H1 (cell line): ENCODE measurements at regions not wholly inside any gene's neighbourhood (a gene's known extent, or its start where the extent isn't known, plus 50 kb on each side); places are given as distances from the start of the nearest gene placed in this dataset.

Experiments
- CHD2 ChIP-seq: IDR thresholded peaks from 2 replicates; pipeline ENCODE4 v1.6.1; 2012; ENCODE audit warnings: low read length, improper control_type of control experiment
- EGR1 ChIP-seq: IDR thresholded peaks from 2 replicates; pipeline ENCODE4 v1.6.1; 2011; ENCODE audit warnings: low read depth, low read length, borderline replicate concordance
- EZH2 ChIP-seq: fragments of 200-600 bp; sonication (generic); IDR thresholded peaks from 2 replicates; pipeline ENCODE4 v1.7.1; 2012; ENCODE audit warnings: low read depth, mild to moderate bottlenecking, moderate library complexity, low read length, inconsistent platforms; ENCODE audit not compliant: severe bottlenecking
- FOSL1 ChIP-seq: IDR thresholded peaks from 2 replicates; pipeline ENCODE4 v1.6.1; 2011; ENCODE audit warnings: mild to moderate bottlenecking, low read depth, low read length, moderate library complexity; ENCODE audit not compliant: insufficient read depth
- HDAC2 ChIP-seq, 2 experiments: fragments of 300-600 bp in 1 of 2; sonication (generic) in 1 of 2; IDR thresholded peaks; 2 replicates each; pipeline ENCODE4 v1.6.1; 2011 to 2012; ENCODE audit warnings: low read depth in 2 of 2, low read length in 2 of 2, mild to moderate bottlenecking in 2 of 2, moderate library complexity in 2 of 2, borderline replicate concordance in 1 of 2, inconsistent platforms in 1 of 2
- POLR2A ChIP-seq, 2 experiments: IDR thresholded peaks; 1 replicate in 1 of 2; 2 replicates in 1 of 2; pipeline ENCODE4 v1.6.1; 2011; ENCODE audit warnings: low read depth in 2 of 2, low read length in 2 of 2, mild to moderate bottlenecking in 2 of 2; ENCODE audit errors: control extremely low read depth in 1 of 2
- POLR2AphosphoS5 ChIP-seq: IDR thresholded peaks from 2 replicates; pipeline ENCODE4 v1.6.1; 2011; ENCODE audit warnings: low read depth, low read length
- RAD21 ChIP-seq, 2 experiments: IDR thresholded peaks in 1 of 2; conservative IDR thresholded peaks in 1 of 2; 2 replicates each; pipeline ENCODE4 v1.6.1; 2011; ENCODE audit warnings: low read depth in 2 of 2, low read length in 2 of 2, improper control_type of control experiment in 1 of 2, inconsistent platforms in 1 of 2, mild to moderate bottlenecking in 1 of 2, moderate library complexity in 1 of 2
- RFX5 ChIP-seq: IDR thresholded peaks from 2 replicates; pipeline ENCODE4 v1.6.1; 2011; ENCODE audit warnings: low read depth, low read length, improper control_type of control experiment, borderline replicate concordance
- SP1 ChIP-seq: IDR thresholded peaks from 2 replicates; pipeline ENCODE4 v1.6.1; 2011; ENCODE audit warnings: low read depth, low read length
- TCF12 ChIP-seq: IDR thresholded peaks from 2 replicates; pipeline ENCODE4 v1.6.1; 2011; ENCODE audit warnings: low read depth, mild to moderate bottlenecking, low read length
- TF ChIP-seq, protein P1 (sequence below): IDR thresholded peaks from 2 replicates; pipeline ENCODE4 v1.6.1; 2012; ENCODE audit warnings: low read length, inconsistent platforms
- TF ChIP-seq, protein P2 (sequence below), 3 experiments: IDR thresholded peaks; 1 replicate in 2 of 3; 2 replicates in 1 of 3; pipeline versions ENCODE4 v1.5.1 to v1.6.1; 2011; ENCODE audit warnings: low read length in 3 of 3, mild to moderate bottlenecking in 3 of 3, inconsistent platforms in 2 of 3, low read depth in 1 of 3, moderate library complexity in 1 of 3; ENCODE audit not compliant: insufficient read depth in 1 of 3; ENCODE audit errors: control extremely low read depth in 1 of 3

GRCh38 chr11:70838198-70838597 is 414.2 kb downstream of the SHANK2 start:
- TF ChIP-seq POLR2AphosphoS5 = no peak
- TF ChIP-seq POLR2A (IDR thresholded peaks at IDR 0.05; ENCODE audit: control extremely low read depth in 1 of 2, low read depth in 2 of 2, low read length in 2 of 2) = no peak
- TF ChIP-seq, protein P1, sequence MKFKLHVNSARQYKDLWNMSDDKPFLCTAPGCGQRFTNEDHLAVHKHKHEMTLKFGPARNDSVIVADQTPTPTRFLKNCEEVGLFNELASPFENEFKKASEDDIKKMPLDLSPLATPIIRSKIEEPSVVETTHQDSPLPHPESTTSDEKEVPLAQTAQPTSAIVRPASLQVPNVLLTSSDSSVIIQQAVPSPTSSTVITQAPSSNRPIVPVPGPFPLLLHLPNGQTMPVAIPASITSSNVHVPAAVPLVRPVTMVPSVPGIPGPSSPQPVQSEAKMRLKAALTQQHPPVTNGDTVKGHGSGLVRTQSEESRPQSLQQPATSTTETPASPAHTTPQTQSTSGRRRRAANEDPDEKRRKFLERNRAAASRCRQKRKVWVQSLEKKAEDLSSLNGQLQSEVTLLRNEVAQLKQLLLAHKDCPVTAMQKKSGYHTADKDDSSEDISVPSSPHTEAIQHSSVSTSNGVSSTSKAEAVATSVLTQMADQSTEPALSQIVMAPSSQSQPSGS = no peak
- TF ChIP-seq CHD2 = no peak
- no peak for TF ChIP-seq EGR1
- TF ChIP-seq RAD21 (IDR thresholded peaks at IDR 0.05 in 1 of 2, conservative IDR thresholded peaks at IDR 0.05 in 1 of 2; ENCODE audit: low read depth in 2 of 2, low read length in 2 of 2) = no peak
- TF ChIP-seq, protein P2, sequence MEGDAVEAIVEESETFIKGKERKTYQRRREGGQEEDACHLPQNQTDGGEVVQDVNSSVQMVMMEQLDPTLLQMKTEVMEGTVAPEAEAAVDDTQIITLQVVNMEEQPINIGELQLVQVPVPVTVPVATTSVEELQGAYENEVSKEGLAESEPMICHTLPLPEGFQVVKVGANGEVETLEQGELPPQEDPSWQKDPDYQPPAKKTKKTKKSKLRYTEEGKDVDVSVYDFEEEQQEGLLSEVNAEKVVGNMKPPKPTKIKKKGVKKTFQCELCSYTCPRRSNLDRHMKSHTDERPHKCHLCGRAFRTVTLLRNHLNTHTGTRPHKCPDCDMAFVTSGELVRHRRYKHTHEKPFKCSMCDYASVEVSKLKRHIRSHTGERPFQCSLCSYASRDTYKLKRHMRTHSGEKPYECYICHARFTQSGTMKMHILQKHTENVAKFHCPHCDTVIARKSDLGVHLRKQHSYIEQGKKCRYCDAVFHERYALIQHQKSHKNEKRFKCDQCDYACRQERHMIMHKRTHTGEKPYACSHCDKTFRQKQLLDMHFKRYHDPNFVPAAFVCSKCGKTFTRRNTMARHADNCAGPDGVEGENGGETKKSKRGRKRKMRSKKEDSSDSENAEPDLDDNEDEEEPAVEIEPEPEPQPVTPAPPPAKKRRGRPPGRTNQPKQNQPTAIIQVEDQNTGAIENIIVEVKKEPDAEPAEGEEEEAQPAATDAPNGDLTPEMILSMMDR (IDR thresholded peaks at IDR 0.05; ENCODE audit: control extremely low read depth in 1 of 3, insufficient read depth in 1 of 3, low read depth in 1 of 3, low read length in 3 of 3) = no peak
- TF ChIP-seq SP1 = no peak
- no peak for TF ChIP-seq FOSL1
- TF ChIP-seq HDAC2 (IDR thresholded peaks at IDR 0.05; ENCODE audit: borderline replicate concordance in 1 of 2, low read depth in 2 of 2, low read length in 2 of 2) = no peak
- TF ChIP-seq TCF12 = no peak
- TF ChIP-seq RFX5 = no peak
- TF ChIP-seq EZH2 = no peak
